ENCODE measurements at regions not wholly inside any gene's neighbourhood (a gene's known extent, or its start where the extent isn't known, plus 50 kb on each side); places are given as distances from the start of the nearest gene placed in this dataset.

GRCh38 chr18:59760212-59760611 is 63.0 kb upstream of the CCBE1 start:
- TF ChIP-seq, protein P1, sequence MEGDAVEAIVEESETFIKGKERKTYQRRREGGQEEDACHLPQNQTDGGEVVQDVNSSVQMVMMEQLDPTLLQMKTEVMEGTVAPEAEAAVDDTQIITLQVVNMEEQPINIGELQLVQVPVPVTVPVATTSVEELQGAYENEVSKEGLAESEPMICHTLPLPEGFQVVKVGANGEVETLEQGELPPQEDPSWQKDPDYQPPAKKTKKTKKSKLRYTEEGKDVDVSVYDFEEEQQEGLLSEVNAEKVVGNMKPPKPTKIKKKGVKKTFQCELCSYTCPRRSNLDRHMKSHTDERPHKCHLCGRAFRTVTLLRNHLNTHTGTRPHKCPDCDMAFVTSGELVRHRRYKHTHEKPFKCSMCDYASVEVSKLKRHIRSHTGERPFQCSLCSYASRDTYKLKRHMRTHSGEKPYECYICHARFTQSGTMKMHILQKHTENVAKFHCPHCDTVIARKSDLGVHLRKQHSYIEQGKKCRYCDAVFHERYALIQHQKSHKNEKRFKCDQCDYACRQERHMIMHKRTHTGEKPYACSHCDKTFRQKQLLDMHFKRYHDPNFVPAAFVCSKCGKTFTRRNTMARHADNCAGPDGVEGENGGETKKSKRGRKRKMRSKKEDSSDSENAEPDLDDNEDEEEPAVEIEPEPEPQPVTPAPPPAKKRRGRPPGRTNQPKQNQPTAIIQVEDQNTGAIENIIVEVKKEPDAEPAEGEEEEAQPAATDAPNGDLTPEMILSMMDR (conservative IDR thresholded peaks at IDR 0.05; ENCODE audit: low read length) = no peak
- TF ChIP-seq EZH2phosphoT487 (IDR thresholded peaks at IDR 0.05; ENCODE audit: borderline replicate concordance) = no peak

All from Loucy (cell line).